ENCODE measurements at regions not wholly inside any gene's neighbourhood (a gene's known extent, or its start where the extent isn't known, plus 50 kb on each side); places are given as distances from the start of the nearest gene placed in this dataset.

- no peak for DNase-seq
Observed at GRCh38 chr12:124504273-124505000, 63.0 kb downstream of the NCOR2 start.

- no peak for DNase-seq
Observed at GRCh38 chr12:124503305-124503704, 64.1 kb downstream of the NCOR2 start.

GRCh38 chr12:124502379-124502778 lies 65.0 kb downstream of the NCOR2 start:
- no peak for DNase-seq

- DNase-seq, result no peak
Observed at GRCh38 chr12:124501827-124502226, 65.6 kb downstream of the NCOR2 start.

GRCh38 chr12:124501112-124501561 lies 66.3 kb downstream of the NCOR2 start:
- no peak for DNase-seq

- DNase-seq, result no peak
Observed at GRCh38 chr12:124499898-124500244, 67.5 kb downstream of the NCOR2 start.

- no peak for DNase-seq
Observed at GRCh38 chr12:124499190-124499753, 68.1 kb downstream of the NCOR2 start.

GRCh38 chr12:124498275-124499189 lies 68.9 kb downstream of the NCOR2 start:
- no peak for DNase-seq

- DNase-seq, result no peak
Observed at GRCh38 chr12:124497658-124498057, 69.8 kb downstream of the NCOR2 start.

GRCh38 chr12:124497039-124497438 lies 70.4 kb downstream of the NCOR2 start:
- DNase-seq, result no peak

- DNase-seq, result no peak
Observed at GRCh38 chr12:124496584-124496983, 70.8 kb downstream of the NCOR2 start.

GRCh38 chr12:124495194-124495983 lies 72.0 kb downstream of the NCOR2 start:
- DNase-seq, result no peak

GRCh38 chr12:124494751-124495129 lies 72.7 kb downstream of the NCOR2 start:
- DNase-seq, result no peak

- DNase-seq, result no peak
Observed at GRCh38 chr12:124493809-124494750, 73.3 kb downstream of the NCOR2 start.

GRCh38 chr12:124492879-124493808 lies 74.3 kb downstream of the NCOR2 start:
- DNase-seq, result no peak

- DNase-seq, result no peak
Observed at GRCh38 chr12:124491856-124492420, 75.5 kb downstream of the NCOR2 start.

GRCh38 chr12:124491310-124491709 lies 76.1 kb downstream of the NCOR2 start:
- no peak for DNase-seq

- no peak for DNase-seq
Observed at GRCh38 chr12:124490584-124491305, 76.7 kb downstream of the NCOR2 start.

- DNase-seq, result no peak
Observed at GRCh38 chr12:124489915-124490583, 77.4 kb downstream of the NCOR2 start.

Data from NCI-H1105 (cell line).